Neural cell (in vitro differentiated cells): ENCODE measurements at regions not wholly inside any gene's neighbourhood (a gene's known extent, or its start where the extent isn't known, plus 50 kb on each side); places are given as distances from the start of the nearest gene placed in this dataset.

Experiments used
- CTCF ChIP-seq: fragments of 450-650 bp; IDR thresholded peaks from 2 replicates; pipeline ENCODE4 v1.5.1; 2014; ENCODE audit warnings: antibody characterized with exemption, mild to moderate bottlenecking, moderate library complexity; ENCODE audit not compliant: poor library complexity, severe bottlenecking
- EP300 ChIP-seq: fragments of 450-650 bp; conservative IDR thresholded peaks from 2 replicates; pipeline ENCODE4 v1.6.1; 2014; ENCODE audit warnings: antibody characterized with exemption, mild to moderate bottlenecking, moderate library complexity; ENCODE audit not compliant: poor library complexity, severe bottlenecking
- EZH2 ChIP-seq: fragments of 200-600, 300-800 bp; shearing (Covaris generic), sonication (generic); IDR thresholded peaks from 2 replicates; pipeline ENCODE4 v1.6.1; 2014; ENCODE audit warnings: antibody characterized with exemption, low read length, borderline replicate concordance, mild to moderate bottlenecking; ENCODE audit not compliant: insufficient read depth, poor library complexity, severe bottlenecking
- RAD21 ChIP-seq: fragments of 450-650 bp; conservative IDR thresholded peaks from 2 replicates; pipeline ENCODE4 v1.6.1; 2014; ENCODE audit warnings: antibody characterized with exemption, mild to moderate bottlenecking, moderate library complexity
- REST ChIP-seq: IDR thresholded peaks from 2 replicates; pipeline ENCODE4 v1.6.1; 2012; ENCODE audit warnings: borderline replicate concordance
- SMC3 ChIP-seq: fragments of 450-650 bp; conservative IDR thresholded peaks from 2 replicates; pipeline ENCODE4 v1.6.1; 2014; ENCODE audit warnings: antibody characterized with exemption, mild to moderate bottlenecking, moderate library complexity; ENCODE audit not compliant: poor library complexity

GRCh38 chr10:7505196-7505595, 94.4 kb upstream of the SFMBT2 start:
- no peak for TF ChIP-seq CTCF
- no peak for TF ChIP-seq EZH2
- no peak for TF ChIP-seq RAD21
- TF ChIP-seq EP300: no peak
- TF ChIP-seq SMC3: no peak
- TF ChIP-seq REST: no peak
